NOMO-1 (cell line): ENCODE measurements at regions not wholly inside any gene's neighbourhood (a gene's known extent, or its start where the extent isn't known, plus 50 kb on each side); places are given as distances from the start of the nearest gene placed in this dataset.
"Not testable (repeated sequence)": the region's sequence is repeated elsewhere in the genome, so short reads cannot be mapped to it uniquely, and the experiment has no call there.

Experiments used
- DNase-seq, 2 experiments: peaks; one replicate each; lab custom pipeline; 2025; ENCODE audit not compliant: unreplicated experiment in 2 of 2; lab: John Stamatoyannopoulos, UW

GRCh38 chr19:29873801-29874575 lies 62.2 kb downstream of the CCNE1 start:
- DNase-seq, result no peak

- DNase-seq, result no peak
These were observed 64.1 kb downstream of the CCNE1 start for GRCh38 chr19:29875931-29876330.

GRCh38 chr19:29876414-29876813 lies 64.6 kb downstream of the CCNE1 start:
- peak in 1 of 2 experiments; percentile 28 for DNase-seq

GRCh38 chr19:29876908-29877307 lies 65.1 kb downstream of the CCNE1 start:
- not testable (repeated sequence) for DNase-seq

- DNase-seq, result no peak
These were observed 62.9 kb upstream of the URI1 start for GRCh38 chr19:29878973-29879654.

- no peak for DNase-seq
These were observed 62.4 kb upstream of the URI1 start for GRCh38 chr19:29879655-29879974.

GRCh38 chr19:29880498-29881081 lies 61.4 kb upstream of the URI1 start:
- DNase-seq, result no peak

GRCh38 chr19:29881386-29881785 lies 60.7 kb upstream of the URI1 start:
- no peak for DNase-seq

GRCh38 chr19:29882719-29883105 lies 59.3 kb upstream of the URI1 start:
- no peak for DNase-seq

GRCh38 chr19:29884044-29884443 lies 58.0 kb upstream of the URI1 start:
- DNase-seq, result no peak

GRCh38 chr19:29884466-29884865 lies 57.6 kb upstream of the URI1 start:
- DNase-seq, result no peak

GRCh38 chr19:29886106-29886505 lies 55.9 kb upstream of the URI1 start:
- DNase-seq, result not testable (repeated sequence)

GRCh38 chr19:29886586-29886985 lies 55.5 kb upstream of the URI1 start:
- DNase-seq, result no peak

- DNase-seq, result peak; percentile 21 to 32
These were observed 54.6 kb upstream of the URI1 start for GRCh38 chr19:29887442-29887855.

- not testable (repeated sequence) for DNase-seq
These were observed 54.0 kb upstream of the URI1 start for GRCh38 chr19:29888047-29888446.

GRCh38 chr19:29889702-29890101 lies 52.3 kb upstream of the URI1 start:
- no peak for DNase-seq

GRCh38 chr19:29890392-29890791 lies 51.6 kb upstream of the URI1 start:
- no peak for DNase-seq
